ENCODE measurements at regions not wholly inside any gene's neighbourhood (a gene's known extent, or its start where the extent isn't known, plus 50 kb on each side); places are given as distances from the start of the nearest gene placed in this dataset.

GRCh38 chr12:30046376-30046775, 262.6 kb upstream of the TMTC1 start:
- H3K9me3 ChIP-seq, result no peaks in the 10 kb centered on the region
- intact Hi-C loops (cut with DNase I), result no loop called here
- no peaks in the 10 kb centered on the region for H3K4me1 ChIP-seq
- no peak for TF ChIP-seq CTCF (IDR thresholded peaks at IDR 0.05)
- H3K4me3 ChIP-seq, result no peak overlapping the region
- H3K36me3 ChIP-seq, result no peaks in the 10 kb centered on the region
- H3K27ac ChIP-seq, result no peak overlapping the region
- H3K27me3 ChIP-seq, result no peaks in the 10 kb centered on the region
- no peak for DNase-seq (ENCODE audit: low spot score in 2 of 2)

GRCh38 chr12:30045171-30045570, 261.4 kb upstream of the TMTC1 start:
- Histone ChIP-seq H3K4me1 (no peaks in the 10 kb centered on the region), H3K36me3 (no peaks in the 10 kb centered on the region), H3K27me3 (no peaks in the 10 kb centered on the region), H3K27ac (no peak overlapping the region), H3K9me3 (no peaks in the 10 kb centered on the region), H3K4me3 (no peak overlapping the region)
- TF ChIP-seq CTCF (IDR thresholded peaks at IDR 0.05), result no peak
- no peak for DNase-seq (ENCODE audit: low spot score in 2 of 2)
- intact Hi-C loops (cut with DNase I), result no loop called here

- no peaks in the 10 kb centered on the region for H3K4me1 ChIP-seq
- no peak overlapping the region for H3K4me3 ChIP-seq
- H3K27me3 ChIP-seq, result no peaks in the 10 kb centered on the region
- no peaks in the 10 kb centered on the region for H3K36me3 ChIP-seq
- H3K9me3 ChIP-seq, result no peaks in the 10 kb centered on the region
- no peak for DNase-seq (ENCODE audit: low spot score in 2 of 2)
- TF ChIP-seq CTCF (IDR thresholded peaks at IDR 0.05), result no peak
- H3K27ac ChIP-seq, result no peak overlapping the region
- intact Hi-C loops (cut with DNase I), result no loop called here
Measured at GRCh38 chr12:30044206-30044605, 260.5 kb upstream of the TMTC1 start.

GRCh38 chr12:30043151-30043847, 259.6 kb upstream of the TMTC1 start:
- no peak for TF ChIP-seq CTCF (IDR thresholded peaks at IDR 0.05)
- no peaks in the 10 kb centered on the region for H3K36me3 ChIP-seq
- no peaks in the 10 kb centered on the region for H3K9me3 ChIP-seq
- H3K4me3 ChIP-seq, result no peak overlapping the region
- H3K27ac ChIP-seq, result no peak overlapping the region
- H3K27me3 ChIP-seq, result no peaks in the 10 kb centered on the region
- H3K4me1 ChIP-seq, result no peaks in the 10 kb centered on the region
- intact Hi-C loops (cut with DNase I), result no loop called here
- no peak for DNase-seq (ENCODE audit: low spot score in 2 of 2)

GRCh38 chr12:30041096-30041495, 257.4 kb upstream of the TMTC1 start:
- intact Hi-C loops (cut with DNase I), result no loop called here
- no peaks in the 10 kb centered on the region for H3K27me3 ChIP-seq
- no peak overlapping the region for H3K27ac ChIP-seq
- H3K4me3 ChIP-seq, result no peak overlapping the region
- DNase-seq (ENCODE audit: low spot score in 2 of 2), result no peak
- no peak for TF ChIP-seq CTCF (IDR thresholded peaks at IDR 0.05)
- H3K9me3 ChIP-seq, result no peaks in the 10 kb centered on the region
- H3K4me1 ChIP-seq, result no peaks in the 10 kb centered on the region
- H3K36me3 ChIP-seq, result no peaks in the 10 kb centered on the region

Measured in ascending aorta (tissue), 2 donors.